H1 (cell line): ENCODE measurements at regions not wholly inside any gene's neighbourhood (a gene's known extent, or its start where the extent isn't known, plus 50 kb on each side); places are given as distances from the start of the nearest gene placed in this dataset.

Experiments used
- BRCA1 ChIP-seq: IDR thresholded peaks from 2 replicates; pipeline ENCODE4 v1.6.1; 2012; ENCODE audit warnings: low read depth, low read length, improper control_type of control experiment
- CHD2 ChIP-seq: IDR thresholded peaks from 2 replicates; pipeline ENCODE4 v1.6.1; 2012; ENCODE audit warnings: low read length, improper control_type of control experiment
- EGR1 ChIP-seq: IDR thresholded peaks from 2 replicates; pipeline ENCODE4 v1.6.1; 2011; ENCODE audit warnings: low read depth, low read length, borderline replicate concordance
- KDM1A ChIP-seq: fragments of 200-600, 300-600 bp; sonication (generic); IDR thresholded peaks from 2 replicates; pipeline ENCODE4 v1.7.1; 2016; ENCODE audit warnings: mild to moderate bottlenecking, low read length, borderline replicate concordance
- POU5F1 ChIP-seq: IDR thresholded peaks from 2 replicates; pipeline ENCODE4 v1.6.1; 2011; ENCODE audit warnings: low read depth, mild to moderate bottlenecking, low read length, moderate library complexity
- RBBP5 ChIP-seq: IDR thresholded peaks from 2 replicates; pipeline ENCODE4 v1.7.1; 2012; ENCODE audit warnings: low read depth, mild to moderate bottlenecking, inconsistent platforms, low read length, moderate library complexity, borderline replicate concordance
- RXRA ChIP-seq: IDR thresholded peaks from 2 replicates; pipeline ENCODE4 v1.6.1; 2011; ENCODE audit warnings: low read depth, mild to moderate bottlenecking, low read length, moderate library complexity; ENCODE audit not compliant: insufficient read depth
- SIRT6 ChIP-seq: IDR thresholded peaks from one replicate; pipeline ENCODE4 v1.7.1; 2012; ENCODE audit warnings: low read length, inconsistent platforms
- SP1 ChIP-seq: IDR thresholded peaks from 2 replicates; pipeline ENCODE4 v1.6.1; 2011; ENCODE audit warnings: low read depth, low read length
- SRF ChIP-seq: IDR thresholded peaks from 2 replicates; pipeline ENCODE4 v1.6.1; 2011; ENCODE audit warnings: mild to moderate bottlenecking, low read depth, low read length, moderate library complexity
- SUZ12 ChIP-seq: fragments of 200-600 bp; sonication (generic); IDR thresholded peaks from 2 replicates; pipeline ENCODE4 v1.6.1; 2012; ENCODE audit warnings: mild to moderate bottlenecking, inconsistent platforms, low read length, moderate library complexity, mixed read lengths
- TAF1 ChIP-seq: IDR thresholded peaks from 2 replicates; pipeline ENCODE4 v1.6.1; 2011; ENCODE audit warnings: mild to moderate bottlenecking, low read depth, low read length
- TF ChIP-seq, protein P1 (sequence below): IDR thresholded peaks from 2 replicates; pipeline ENCODE4 v1.6.1; 2012; ENCODE audit warnings: inconsistent platforms
- TF ChIP-seq, protein P2 (sequence below): IDR thresholded peaks from 2 replicates; pipeline ENCODE4 v1.6.1; 2011; ENCODE audit warnings: low read length, improper control_type of control experiment
- TF ChIP-seq, protein P3 (sequence below): IDR thresholded peaks from 2 replicates; pipeline ENCODE4 v1.6.1; 2012; ENCODE audit warnings: low read length, inconsistent platforms

DNA sequence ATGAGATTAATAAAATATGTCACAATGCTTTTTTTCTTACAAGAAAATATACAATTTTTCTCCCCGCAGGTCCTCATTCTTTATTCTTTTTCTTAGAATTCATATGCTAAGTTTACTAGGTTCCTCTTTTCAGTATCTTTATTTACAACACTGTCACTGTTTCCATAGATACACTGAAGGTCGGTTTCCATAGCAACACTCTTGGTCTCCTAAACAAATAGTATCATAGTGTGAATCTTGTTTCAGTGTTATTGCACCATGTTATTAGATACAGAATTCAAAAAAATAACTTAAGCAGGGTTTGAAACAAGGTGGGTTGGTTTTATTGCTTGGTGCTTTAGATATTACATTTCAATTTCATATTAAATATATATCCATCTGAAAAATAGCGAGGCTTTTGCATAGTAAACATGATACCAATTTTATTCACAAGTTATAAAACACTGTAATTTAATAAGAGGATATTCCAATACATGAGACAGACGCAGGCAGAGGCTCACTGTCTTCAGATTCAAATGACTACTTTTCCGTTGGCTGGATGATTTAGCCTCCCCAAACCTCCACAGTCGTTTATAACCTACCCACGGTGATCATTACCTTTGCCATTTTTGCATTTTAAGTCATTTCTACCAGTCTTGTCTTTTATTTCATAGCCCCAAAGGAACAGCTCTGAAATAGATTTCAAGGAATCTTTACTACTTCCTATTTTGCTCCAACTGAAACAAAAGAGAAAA, 88.9 kb upstream of the KLF6 start (continued):
- TF ChIP-seq SIRT6 = no peak
- no peak for TF ChIP-seq TAF1
- peak; percentile 53; the same call in 1 of the 2 replicates for TF ChIP-seq CHD2
- TF ChIP-seq KDM1A = no peak
- no peak for TF ChIP-seq POU5F1
- TF ChIP-seq, protein P1, sequence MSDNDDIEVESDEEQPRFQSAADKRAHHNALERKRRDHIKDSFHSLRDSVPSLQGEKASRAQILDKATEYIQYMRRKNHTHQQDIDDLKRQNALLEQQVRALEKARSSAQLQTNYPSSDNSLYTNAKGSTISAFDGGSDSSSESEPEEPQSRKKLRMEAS = no peak
- no peak for TF ChIP-seq RBBP5
- peak; percentile 73; the same call in 1 of the 2 replicates for TF ChIP-seq SP1
- no peak for TF ChIP-seq SRF
- TF ChIP-seq BRCA1 = no peak
- TF ChIP-seq, protein P2, sequence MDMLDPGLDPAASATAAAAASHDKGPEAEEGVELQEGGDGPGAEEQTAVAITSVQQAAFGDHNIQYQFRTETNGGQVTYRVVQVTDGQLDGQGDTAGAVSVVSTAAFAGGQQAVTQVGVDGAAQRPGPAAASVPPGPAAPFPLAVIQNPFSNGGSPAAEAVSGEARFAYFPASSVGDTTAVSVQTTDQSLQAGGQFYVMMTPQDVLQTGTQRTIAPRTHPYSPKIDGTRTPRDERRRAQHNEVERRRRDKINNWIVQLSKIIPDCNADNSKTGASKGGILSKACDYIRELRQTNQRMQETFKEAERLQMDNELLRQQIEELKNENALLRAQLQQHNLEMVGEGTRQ = no peak
- no peak for TF ChIP-seq RXRA
- TF ChIP-seq EGR1 = no peak
- TF ChIP-seq SUZ12 = no peak
- TF ChIP-seq, protein P3, sequence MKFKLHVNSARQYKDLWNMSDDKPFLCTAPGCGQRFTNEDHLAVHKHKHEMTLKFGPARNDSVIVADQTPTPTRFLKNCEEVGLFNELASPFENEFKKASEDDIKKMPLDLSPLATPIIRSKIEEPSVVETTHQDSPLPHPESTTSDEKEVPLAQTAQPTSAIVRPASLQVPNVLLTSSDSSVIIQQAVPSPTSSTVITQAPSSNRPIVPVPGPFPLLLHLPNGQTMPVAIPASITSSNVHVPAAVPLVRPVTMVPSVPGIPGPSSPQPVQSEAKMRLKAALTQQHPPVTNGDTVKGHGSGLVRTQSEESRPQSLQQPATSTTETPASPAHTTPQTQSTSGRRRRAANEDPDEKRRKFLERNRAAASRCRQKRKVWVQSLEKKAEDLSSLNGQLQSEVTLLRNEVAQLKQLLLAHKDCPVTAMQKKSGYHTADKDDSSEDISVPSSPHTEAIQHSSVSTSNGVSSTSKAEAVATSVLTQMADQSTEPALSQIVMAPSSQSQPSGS = no peak
